ENCODE measurements at regions not wholly inside any gene's neighbourhood (a gene's known extent, or its start where the extent isn't known, plus 50 kb on each side); places are given as distances from the start of the nearest gene placed in this dataset.

DNA sequence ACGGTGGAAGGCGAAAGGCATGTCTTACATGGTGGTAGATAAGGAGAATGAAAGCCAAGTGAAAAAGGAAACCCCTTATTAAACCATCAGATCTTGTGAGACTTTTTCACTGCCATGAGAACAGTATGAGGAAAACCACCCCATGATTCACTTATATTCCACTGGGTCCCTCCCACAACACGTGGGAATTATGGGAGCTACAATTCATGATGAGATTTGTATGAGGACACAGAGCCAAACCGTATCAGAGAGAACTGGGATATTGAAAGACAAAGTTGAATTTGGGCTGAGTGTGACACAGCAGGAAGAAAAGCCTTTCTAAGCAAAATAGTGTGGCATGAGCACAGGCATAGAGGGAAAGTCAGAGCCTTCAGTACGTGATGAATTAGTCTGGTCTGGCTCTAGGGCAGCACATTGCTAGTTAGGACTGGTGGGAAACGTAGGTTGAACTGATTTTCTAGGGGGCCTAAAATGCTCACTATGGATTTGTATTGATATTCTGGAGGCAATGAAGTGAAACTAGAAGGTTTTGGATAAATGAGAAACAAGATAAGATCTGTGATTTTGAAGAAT lies 84.8 kb upstream of the RND3 start:
- Histone ChIP-seq H3K9me3 (no peaks in the 10 kb centered on the region), H3K36me3 (no peaks in the 10 kb centered on the region), H3K4me1 (peaks cover 3 to 28% (median 7%) of the 10 kb centered on the region in 3 donors), H3K27ac (peak overlapping the region in 1 of 4 donors; percentile 55), H3K27me3 (no peaks in the 10 kb centered on the region), H3K4me3 (no peak overlapping the region)
- TF ChIP-seq POLR2A (IDR thresholded peaks at IDR 0.05) = no peak
- DNase-seq = no peak
- WGBS, 2 donors = 59 to 70% methylated on average over 6 of the region's 6 CpGs
- intact Hi-C loops (cut with DNase I) = no loop called here

DNA sequence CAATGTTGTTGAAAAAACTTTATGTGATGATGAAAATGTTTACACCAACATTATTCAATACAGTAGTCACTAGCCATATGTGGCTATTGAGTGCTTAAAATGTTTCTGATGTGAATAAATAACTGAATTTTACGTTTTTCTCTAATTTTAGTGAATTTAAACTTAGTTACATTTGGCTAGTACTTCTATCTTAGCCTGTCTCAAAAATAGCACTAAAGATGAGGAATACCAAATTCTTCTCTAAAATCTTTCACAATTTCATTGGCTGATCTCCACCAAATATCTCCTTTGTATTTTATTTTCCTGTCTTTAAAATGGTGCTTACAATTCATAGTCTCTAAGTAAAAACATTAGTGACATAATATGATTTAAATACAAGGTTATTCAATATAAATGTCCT lies 83.7 kb upstream of the RND3 start:
- intact Hi-C loops (cut with DNase I) = no loop called here
- peaks cover 3 to 24% (median 7%) of the 10 kb centered on the region in 3 donors for H3K4me1 ChIP-seq

DNA sequence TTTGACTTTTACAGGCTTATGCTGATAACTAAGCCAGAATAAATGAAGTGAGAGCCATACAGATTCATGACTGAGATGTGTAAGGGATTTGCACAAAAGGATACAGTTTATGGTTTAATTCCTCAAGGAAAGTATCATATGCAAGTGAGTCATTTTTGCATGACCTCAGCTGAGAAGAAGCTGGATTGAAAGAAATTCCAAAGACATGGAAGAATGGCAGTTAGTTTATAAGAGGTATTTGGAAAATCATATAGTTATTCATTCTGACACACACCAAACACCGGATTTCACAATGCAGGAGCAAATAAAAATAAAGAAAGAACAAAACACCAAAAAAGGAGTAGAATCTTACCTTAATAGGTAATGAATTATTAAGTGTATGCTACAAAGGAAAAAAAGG lies 83.2 kb upstream of the RND3 start:
- H3K27me3 ChIP-seq = no peaks in the 10 kb centered on the region
- WGBS, 2 donors = 25 to 28% methylated on average over 1 of the region's 1 CpG
- no peaks in the 10 kb centered on the region for H3K36me3 ChIP-seq
- H3K4me3 ChIP-seq = no peak overlapping the region
- DNase-seq = no peak
- H3K4me1 ChIP-seq = peaks cover 3 to 20% (median 7%) of the 10 kb centered on the region in 3 donors
- H3K27ac ChIP-seq = no peak overlapping the region
- intact Hi-C loops (cut with DNase I) = no loop called here
- H3K9me3 ChIP-seq = no peaks in the 10 kb centered on the region
- TF ChIP-seq, protein P1, sequence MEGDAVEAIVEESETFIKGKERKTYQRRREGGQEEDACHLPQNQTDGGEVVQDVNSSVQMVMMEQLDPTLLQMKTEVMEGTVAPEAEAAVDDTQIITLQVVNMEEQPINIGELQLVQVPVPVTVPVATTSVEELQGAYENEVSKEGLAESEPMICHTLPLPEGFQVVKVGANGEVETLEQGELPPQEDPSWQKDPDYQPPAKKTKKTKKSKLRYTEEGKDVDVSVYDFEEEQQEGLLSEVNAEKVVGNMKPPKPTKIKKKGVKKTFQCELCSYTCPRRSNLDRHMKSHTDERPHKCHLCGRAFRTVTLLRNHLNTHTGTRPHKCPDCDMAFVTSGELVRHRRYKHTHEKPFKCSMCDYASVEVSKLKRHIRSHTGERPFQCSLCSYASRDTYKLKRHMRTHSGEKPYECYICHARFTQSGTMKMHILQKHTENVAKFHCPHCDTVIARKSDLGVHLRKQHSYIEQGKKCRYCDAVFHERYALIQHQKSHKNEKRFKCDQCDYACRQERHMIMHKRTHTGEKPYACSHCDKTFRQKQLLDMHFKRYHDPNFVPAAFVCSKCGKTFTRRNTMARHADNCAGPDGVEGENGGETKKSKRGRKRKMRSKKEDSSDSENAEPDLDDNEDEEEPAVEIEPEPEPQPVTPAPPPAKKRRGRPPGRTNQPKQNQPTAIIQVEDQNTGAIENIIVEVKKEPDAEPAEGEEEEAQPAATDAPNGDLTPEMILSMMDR (IDR thresholded peaks at IDR 0.05) = no peak
- TF ChIP-seq POLR2A (IDR thresholded peaks at IDR 0.05) = no peak

More for the DNA sequence above, 83.7 kb upstream of the RND3 start:
- no peak for TF ChIP-seq POLR2A (IDR thresholded peaks at IDR 0.05)
- TF ChIP-seq, protein P1 (IDR thresholded peaks at IDR 0.05) = no peak
- Histone ChIP-seq H3K36me3 (no peaks in the 10 kb centered on the region), H3K4me3 (no peak overlapping the region), H3K27ac (no peak overlapping the region), H3K9me3 (no peaks in the 10 kb centered on the region), H3K27me3 (no peaks in the 10 kb centered on the region)
- DNase-seq = no peak
- 52 to 71% methylated on average over 1 of the region's 1 CpG for WGBS, 2 donors

DNA sequence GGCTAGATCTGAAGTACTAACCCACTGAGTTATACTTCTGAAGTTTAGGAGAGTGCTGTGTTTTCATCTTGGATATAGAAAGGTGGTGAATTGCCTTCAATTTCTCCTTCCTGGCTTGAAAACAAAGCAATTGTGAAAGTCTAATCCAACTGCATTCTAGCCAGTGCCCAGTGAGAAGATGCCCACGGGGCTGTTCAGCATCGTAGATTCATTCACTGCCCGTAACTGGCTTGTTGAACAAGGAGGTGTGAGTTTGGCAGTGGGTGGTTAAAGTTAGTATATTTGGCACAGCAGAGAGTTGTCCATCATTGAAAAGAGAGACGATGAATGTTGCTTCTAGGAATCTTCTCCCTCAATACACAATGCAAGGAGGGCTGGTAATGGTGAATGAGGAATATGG lies 82.3 kb upstream of the RND3 start:
- Histone ChIP-seq H3K9me3 (no peaks in the 10 kb centered on the region), H3K4me3 (no peak overlapping the region), H3K27ac (no peak overlapping the region), H3K27me3 (no peaks in the 10 kb centered on the region), H3K4me1 (peaks cover 3 to 19% (median 7%) of the 10 kb centered on the region in 3 donors), H3K36me3 (no peaks in the 10 kb centered on the region)
- intact Hi-C loops (cut with DNase I) = no loop called here
- 45 to 55% methylated on average over 4 of the region's 4 CpGs for WGBS, 2 donors
- TF ChIP-seq POLR2A (IDR thresholded peaks at IDR 0.05) = no peak
- TF ChIP-seq, protein P1 (IDR thresholded peaks at IDR 0.05) = no peak
- DNase-seq = no peak

DNA sequence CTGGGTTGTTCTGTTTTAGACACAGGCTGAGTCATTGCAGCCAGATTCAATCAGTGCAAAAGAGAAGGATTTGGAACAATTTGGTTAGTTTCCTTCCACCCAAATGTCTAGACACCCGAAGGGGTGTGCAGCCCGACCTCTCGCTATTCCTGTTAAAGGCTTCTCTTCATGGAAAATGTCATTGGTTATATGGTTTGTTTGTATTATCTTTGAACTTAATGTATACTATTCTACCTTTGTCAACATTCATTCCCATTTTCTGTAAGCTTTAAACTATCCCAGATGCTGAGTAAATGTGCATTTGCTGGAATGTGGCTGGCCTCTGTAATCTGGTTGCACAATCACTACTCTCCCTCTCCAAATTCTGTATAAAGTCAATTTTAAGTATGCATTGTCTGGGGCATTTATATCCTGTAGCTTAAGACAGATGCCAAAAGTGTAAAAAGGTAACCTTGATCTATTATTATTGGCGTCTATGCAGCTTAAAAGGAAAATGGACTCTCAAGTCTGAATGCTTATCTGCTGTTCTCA lies 80.4 kb upstream of the RND3 start:
- H3K36me3 ChIP-seq = no peaks in the 10 kb centered on the region
- no peak for TF ChIP-seq POLR2A (IDR thresholded peaks at IDR 0.05)
- H3K27ac ChIP-seq = no peak overlapping the region
- no peaks in the 10 kb centered on the region for H3K9me3 ChIP-seq
- 73 to 75% methylated on average over 4 of the region's 4 CpGs for WGBS, 2 donors
- H3K27me3 ChIP-seq = no peaks in the 10 kb centered on the region
- intact Hi-C loops (cut with DNase I) = no loop called here
- no peak overlapping the region for H3K4me3 ChIP-seq
- DNase-seq = no peak
- H3K4me1 ChIP-seq = peaks cover 0 to 10% (median 4%) of the 10 kb centered on the region in 3 donors

DNA sequence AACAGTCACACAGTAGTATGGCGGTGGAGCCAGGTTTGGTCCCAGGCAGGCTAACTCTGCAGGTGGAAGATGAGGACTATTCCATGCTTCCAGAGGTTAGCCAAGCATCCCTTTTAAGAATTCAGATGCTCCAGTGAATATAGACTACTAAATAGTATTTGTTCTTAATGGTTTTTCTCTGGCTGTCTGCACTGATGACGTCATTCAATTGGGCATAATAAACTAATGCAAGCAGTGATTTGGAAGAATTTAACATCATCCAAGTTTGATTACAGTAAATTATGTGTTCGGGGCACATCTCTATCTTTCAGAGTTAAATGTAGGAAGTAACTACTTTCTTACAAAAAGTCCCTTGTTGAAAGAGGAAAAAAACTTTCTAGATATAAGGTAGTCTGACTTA lies 78.8 kb upstream of the RND3 start:
- 74 to 76% methylated on average over 3 of the region's 3 CpGs for WGBS, 2 donors
- no peaks in the 10 kb centered on the region for H3K27me3 ChIP-seq
- no peak for DNase-seq
- intact Hi-C loops (cut with DNase I) = no loop called here
- H3K9me3 ChIP-seq = no peaks in the 10 kb centered on the region
- H3K4me1 ChIP-seq = no peaks in the 10 kb centered on the region
- no peak for TF ChIP-seq POLR2A (IDR thresholded peaks at IDR 0.05)
- TF ChIP-seq, protein P1 (IDR thresholded peaks at IDR 0.05) = no peak
- no peak overlapping the region for H3K4me3 ChIP-seq
- no peak overlapping the region for H3K27ac ChIP-seq
- no peaks in the 10 kb centered on the region for H3K36me3 ChIP-seq

Data from esophagus squamous epithelium (tissue), 5 donors.